ENCODE measurements at regions not wholly inside any gene's neighbourhood (a gene's known extent, or its start where the extent isn't known, plus 50 kb on each side); places are given as distances from the start of the nearest gene placed in this dataset.

- no peak for TF ChIP-seq POLR2AphosphoS5 (IDR thresholded peaks at IDR 0.05; ENCODE audit: low read depth, low read length)
- no peak for TF ChIP-seq POLR2A (IDR thresholded peaks at IDR 0.05; ENCODE audit: low read depth, low read length)
Observed at GRCh38 chr2:18365342-18365741, 195.1 kb downstream of the RDH14 start.
